Stimulated activated CD4-positive, alpha-beta T cell treated with anti-CD3 and anti-CD28 coated beads, Interleukin-2, amount 100 ng/mL, for 24 hours (primary cell): ENCODE measurements at regions not wholly inside any gene's neighbourhood (a gene's known extent, or its start where the extent isn't known, plus 50 kb on each side); places are given as distances from the start of the nearest gene placed in this dataset.
"Not testable (repeated sequence)": the region's sequence is repeated elsewhere in the genome, so short reads cannot be mapped to it uniquely, and the experiment has no call there.

Experiments used
- DNase-seq, 2 donors: peaks; one replicate each; pipeline ENCODE4 v3.0.0-alpha.2; 2020

GRCh38 chr2:236375973-236376476, 111.8 kb upstream of the ASB18 start:
- no peak for DNase-seq

DNA sequence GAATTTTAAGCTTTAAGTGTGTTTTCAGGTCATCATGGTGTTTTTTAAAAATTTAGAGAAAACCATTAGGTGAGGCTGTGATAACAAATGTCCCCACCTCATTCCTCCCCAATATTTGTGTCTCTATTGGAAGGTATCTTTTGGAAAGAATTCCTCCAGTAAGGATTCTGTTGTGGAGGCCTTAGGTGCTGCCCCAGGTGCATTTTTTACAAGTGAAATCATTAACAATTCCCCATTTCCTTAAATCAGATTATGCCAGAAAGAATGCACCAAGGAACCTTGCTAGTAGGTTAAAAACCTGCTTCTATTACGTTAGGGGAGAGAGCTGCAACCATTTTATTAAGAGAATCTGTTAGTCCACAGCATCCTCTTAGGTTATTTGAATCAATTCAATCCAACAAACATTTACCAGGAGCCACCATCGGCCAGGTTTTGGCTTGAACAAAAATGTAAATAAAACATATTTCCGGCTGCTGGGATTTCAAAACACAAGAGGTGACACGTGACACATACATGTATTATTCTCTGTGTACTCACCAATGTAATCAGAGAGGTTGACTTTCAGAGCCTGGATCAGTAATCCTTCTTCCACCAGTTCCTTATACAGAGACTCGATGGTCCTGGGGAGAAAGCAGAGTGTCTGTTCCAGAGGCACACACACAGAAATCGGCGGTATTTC, 112.5 kb upstream of the ASB18 start:
- no peak for DNase-seq

- DNase-seq, result no peak
Observed at GRCh38 chr2:236380051-236380612, 115.9 kb upstream of the ASB18 start.

GRCh38 chr2:236381253-236381652, 117.0 kb upstream of the ASB18 start:
- not testable (repeated sequence) for DNase-seq

GRCh38 chr2:236389284-236390216, 125.3 kb upstream of the ASB18 start:
- not testable (repeated sequence) for DNase-seq

DNA sequence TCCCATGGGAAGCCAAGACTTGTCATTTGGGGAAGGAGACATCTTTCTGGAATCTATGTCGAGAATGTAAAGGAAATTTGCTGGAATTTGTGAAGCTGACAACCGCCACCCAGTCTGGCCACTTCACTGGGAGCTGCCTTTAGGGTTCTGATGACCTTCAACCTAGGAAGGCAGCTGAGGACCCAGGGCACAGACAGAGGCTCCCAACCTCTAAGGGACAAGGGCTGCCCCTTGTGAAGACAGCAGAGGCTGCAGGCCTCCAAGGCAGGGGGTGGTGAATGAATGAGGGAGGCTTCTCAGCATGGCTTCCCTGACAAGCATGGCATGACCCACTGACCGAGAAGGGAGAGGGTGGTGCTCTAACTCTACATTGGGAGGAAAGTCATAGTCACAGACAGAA, 128.9 kb upstream of the ASB18 start:
- DNase-seq, result no peak

DNA sequence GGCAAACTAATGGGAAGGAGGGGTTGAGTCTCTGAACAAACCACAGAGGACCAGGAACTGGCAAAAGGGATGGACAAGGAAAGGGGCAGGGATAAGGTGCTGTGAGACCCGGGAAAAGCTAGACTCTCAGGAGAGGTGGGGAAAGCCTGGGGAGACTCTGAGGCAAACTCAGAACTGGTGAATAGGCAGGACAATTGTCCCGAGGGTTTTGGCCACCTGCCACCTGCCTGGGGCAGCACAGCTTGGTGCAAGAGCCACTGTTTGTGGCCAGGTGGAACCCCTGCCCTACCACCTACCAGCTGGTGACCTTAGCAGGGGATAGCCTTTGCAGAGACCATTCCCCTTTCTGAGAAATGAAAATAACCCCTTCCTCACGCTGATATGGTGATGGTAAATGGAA, 129.4 kb upstream of the ASB18 start:
- DNase-seq, result no peak

GRCh38 chr2:236394571-236394970, 130.4 kb upstream of the ASB18 start:
- no peak for DNase-seq

DNA sequence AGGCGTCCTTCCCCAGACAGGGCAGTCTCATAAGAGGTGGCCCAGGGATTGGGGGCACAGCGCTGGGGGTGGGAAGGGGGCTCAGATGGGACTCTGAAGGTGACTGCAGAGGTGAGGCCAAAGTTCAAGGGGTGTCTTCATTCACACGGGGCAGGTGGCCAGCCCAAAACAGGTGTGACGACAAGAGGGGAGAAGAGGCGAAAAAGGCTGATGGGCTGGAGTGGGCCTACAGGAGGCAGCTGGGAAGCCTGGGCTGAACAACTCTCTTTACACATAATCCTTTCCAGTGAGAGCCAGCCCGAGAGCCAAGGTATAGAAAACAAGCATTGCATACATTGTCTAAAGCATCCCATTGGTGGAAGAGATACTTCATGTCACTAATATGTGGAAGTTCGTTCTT, 130.9 kb upstream of the ASB18 start:
- no peak for DNase-seq

GRCh38 chr2:236396818-236397350, 132.7 kb upstream of the ASB18 start:
- no peak for DNase-seq

- DNase-seq, result no peak
Observed at GRCh38 chr2:236397681-236398080, 133.5 kb upstream of the ASB18 start.

DNA sequence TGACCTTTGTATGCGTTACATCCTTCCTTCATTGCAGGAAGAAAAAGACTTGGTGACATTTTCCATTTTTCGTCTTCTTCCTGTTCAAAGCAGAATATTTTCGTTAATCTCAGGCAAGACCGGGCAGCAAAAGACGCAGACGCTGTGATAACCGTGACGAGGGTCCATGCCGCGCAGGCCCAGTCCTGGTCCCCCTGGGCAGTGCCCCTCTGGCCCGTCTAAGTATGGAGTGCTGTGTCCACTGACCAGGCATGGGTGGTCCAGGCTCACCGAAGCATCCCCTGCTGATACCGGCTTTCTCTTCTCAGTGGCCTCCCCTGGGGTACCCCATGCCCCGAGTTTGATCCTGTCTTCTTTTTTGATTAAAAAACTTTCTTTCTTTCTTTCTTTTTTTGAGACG, 135.2 kb upstream of the ASB18 start:
- DNase-seq, result no peak

- DNase-seq, result no peak
Observed at GRCh38 chr2:236400046-236400574, 135.9 kb upstream of the ASB18 start.

DNA sequence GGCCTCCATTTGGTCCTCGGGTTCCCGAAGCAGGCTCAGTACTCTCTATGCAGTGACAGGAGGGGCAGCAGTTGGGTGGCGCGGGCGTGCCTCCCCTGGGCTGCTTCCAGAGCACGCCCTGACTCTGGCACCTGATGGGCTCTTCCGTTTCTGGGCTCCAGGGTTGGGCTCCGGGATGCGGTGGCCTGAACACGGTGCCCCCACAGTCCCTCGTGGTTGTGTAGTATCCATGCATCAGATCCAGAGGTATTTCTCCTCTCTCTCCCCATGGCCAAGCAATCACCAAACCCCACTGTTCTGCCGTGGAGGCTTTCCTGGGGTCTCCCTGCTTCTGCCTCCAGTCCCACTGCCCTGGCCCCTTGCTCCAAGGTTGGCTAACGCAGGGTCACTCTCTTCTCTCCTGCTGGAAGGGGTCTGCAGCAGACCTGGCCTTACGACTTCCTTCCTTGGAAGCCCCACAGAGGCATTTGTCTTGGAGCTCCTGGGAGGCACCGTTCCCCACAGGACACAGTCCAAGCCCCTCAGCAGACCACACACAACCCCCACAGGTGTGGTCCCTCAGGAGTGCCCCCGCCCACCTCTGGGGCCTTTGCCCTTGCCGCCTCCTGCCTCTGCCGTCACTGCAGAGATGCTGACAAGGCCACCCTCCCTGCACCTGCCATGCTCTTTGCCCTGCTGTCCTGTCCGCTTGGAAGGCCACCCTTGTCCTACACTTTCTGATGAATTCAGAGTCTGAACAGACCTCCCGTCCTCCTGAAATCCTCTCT, 136.6 kb upstream of the ASB18 start:
- no peak for DNase-seq

DNA sequence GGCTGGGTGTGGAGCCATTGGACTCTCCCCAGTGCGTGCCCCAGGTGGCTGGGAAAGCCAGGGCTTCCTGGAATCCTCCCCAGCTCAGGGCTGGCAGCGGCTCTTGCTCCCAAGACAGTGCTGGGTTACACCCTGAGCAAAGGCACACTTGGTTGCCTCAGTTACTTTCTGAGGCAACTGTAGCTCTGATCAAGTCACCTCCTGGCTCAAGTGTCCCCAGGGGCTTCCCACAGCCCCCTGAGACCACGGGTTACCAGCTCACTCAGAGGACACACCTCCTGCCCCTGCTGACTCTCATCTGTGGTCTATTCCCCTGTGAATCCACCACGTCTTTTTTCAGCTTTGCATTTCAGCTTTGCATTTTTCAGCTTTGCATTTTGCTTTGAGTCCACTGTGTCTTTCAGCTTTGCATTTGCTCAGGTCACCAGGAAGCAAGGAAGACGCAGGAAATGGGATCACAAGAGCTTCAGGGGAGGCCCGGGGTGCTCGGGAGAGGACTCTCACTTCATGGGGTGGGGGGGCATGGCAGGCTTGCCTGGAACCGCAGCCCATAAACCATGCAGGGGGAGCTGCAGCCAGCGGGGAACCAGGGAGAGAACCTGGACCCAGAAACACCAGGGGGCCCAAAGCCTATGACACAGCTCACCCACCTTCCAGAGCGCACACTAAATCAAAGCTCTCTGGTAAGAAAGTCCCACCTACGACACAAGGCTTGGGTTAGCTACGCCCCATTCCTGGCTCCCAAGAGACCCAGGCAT, 138.0 kb upstream of the ASB18 start:
- DNase-seq, result no peak

- no peak for DNase-seq
Observed at GRCh38 chr2:236403125-236403524, 138.9 kb upstream of the ASB18 start.

DNA sequence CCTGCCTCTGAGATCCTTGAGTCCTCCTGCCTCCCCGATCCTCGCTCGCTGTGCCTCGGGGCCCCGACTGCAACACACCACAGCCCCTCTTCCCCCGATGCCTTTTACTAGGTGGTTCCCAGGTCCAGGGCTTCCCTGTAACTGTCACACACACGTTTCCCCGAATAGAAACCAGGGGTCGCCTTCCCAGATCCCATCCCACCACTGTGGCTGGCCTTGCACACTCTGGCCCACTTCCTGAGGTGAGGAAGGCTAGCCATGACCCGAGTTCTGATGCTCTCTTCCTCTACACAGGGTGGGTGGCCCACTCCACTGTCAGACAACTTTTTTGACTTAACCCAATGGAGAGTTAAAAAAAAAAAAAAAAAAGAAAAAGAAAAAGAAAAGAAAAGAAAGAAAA, 139.6 kb upstream of the ASB18 start:
- DNase-seq, result no peak

DNA sequence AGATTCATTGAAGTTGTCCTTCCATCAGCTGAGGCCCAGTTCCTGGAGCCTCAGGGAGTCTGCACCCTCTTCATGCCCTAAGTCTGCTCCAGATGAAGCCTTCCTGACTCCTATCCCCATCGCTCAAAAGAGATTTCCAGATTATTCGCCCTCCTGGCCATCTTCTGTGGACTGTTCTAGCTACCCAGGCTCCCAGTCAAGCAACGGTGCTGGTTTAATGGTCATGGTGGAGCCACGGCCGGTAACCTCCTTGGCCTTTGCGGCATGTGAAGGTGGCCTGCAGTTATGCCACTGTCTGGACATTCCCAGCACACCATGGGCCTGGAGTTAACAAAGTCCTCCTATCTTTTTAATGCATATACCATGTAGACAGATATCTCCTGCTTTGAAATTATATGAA, 140.1 kb upstream of the ASB18 start:
- DNase-seq, result no peak

DNA sequence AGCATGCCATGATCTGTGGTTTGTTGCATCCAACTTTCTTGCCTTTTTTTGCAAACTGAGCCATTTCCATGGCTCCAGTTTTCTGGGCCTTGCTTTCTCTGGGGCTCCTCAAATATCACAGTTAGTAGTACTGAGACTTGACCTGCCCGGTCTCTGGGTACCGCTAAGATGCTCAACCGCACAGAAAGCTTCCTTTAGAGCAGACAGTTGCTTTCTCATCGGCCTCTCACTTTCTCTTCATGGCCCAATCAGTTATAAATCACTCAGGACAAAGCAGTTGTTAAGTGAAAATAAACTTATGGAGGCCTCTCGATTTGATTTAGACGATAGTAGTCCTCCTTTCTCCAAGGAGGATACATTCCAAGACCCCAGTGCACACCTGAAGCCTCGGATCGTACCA, 141.2 kb upstream of the ASB18 start:
- no peak for DNase-seq

DNA sequence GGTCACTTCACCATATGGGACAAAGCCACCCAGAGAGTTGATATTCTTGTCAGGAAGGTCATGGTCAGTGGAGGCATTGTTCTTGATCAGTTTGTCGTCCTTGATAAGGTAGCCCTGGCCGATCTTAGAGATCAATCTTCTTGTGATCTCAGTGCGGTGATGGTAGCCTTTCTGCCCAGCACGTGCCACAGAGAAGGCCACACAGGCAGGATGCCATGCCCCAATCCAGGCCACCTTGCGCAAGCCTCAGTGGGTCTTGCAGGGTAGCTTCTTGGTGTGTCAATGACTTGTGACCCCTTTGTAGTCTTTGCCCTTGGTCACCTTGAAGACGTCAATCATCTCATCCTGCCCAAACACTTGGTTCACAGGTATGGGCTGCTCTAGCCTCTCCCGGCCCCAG, 143.9 kb upstream of the ASB18 start:
- no peak for DNase-seq

DNA sequence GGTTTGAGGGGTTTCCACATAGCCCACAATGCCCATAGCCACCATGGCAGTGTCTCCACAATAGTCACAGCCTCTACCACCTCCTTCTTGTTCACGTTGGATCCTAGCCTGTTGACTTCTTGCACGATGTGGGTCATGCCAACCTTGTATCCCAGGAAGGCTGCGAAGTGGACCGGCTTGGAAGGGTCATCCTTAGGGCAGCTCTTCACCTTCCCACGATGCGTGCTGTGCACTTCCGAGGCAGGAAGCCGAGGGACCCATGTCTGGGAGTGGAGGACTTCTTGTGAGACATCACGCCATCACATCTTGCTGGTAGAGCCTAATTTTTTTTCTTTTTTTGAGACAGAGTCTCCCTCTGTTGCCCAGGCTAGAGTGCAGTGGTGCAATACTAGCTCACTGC, 144.6 kb upstream of the ASB18 start:
- DNase-seq, result no peak
